H1 (cell line): ENCODE measurements at regions not wholly inside any gene's neighbourhood (a gene's known extent, or its start where the extent isn't known, plus 50 kb on each side); places are given as distances from the start of the nearest gene placed in this dataset.

Experiments
- CTCF ChIA-PET: fragments of 300-600 bp; sonication (Branson Sonifier 250); formaldehyde crosslinking; loops from one replicate; lab custom pipeline; 2021; ENCODE audit not compliant: partially characterized antibody; lab: Charles Lee
- POLR2A ChIA-PET: fragments of 300-600 bp; sonication (Branson Sonifier 250); formaldehyde crosslinking; loops from one replicate; lab custom pipeline; 2021; ENCODE audit warnings: inconsistent platforms; ENCODE audit not compliant: partially characterized antibody; lab: Charles Lee
- DNase-seq, 2 experiments: peaks; one replicate each; pipeline versions ENCODE4 v3.0.0 to v3.0.0-alpha.2; 2010 to 2022; ENCODE audit warnings: low spot score in 2 of 2, low read depth in 1 of 2, mixed read lengths in 1 of 2
- FAIRE-seq: peaks from 2 replicates; lab custom pipeline; 2011; peaks lifted over from hg19 to GRCh38; lab: Jason Lieb, UNC
- H2AFZ ChIP-seq: 2 replicates; pipeline ENCODE4 v1.8.1; 2012; ENCODE audit warnings: low read length, inconsistent platforms
- H2AK5ac ChIP-seq: 2 replicates; pipeline ENCODE4 v1.6.1; 2013; ENCODE audit warnings: low read depth, low read length
- H2BK120ac ChIP-seq: replicated peaks from 2 replicates; pipeline ENCODE3; 2013; ENCODE audit warnings: low read depth, low read length, inconsistent platforms
- H2BK12ac ChIP-seq: 2 replicates; pipeline ENCODE4 v1.6.1; 2013; ENCODE audit warnings: low read depth, low read length
- H2BK15ac ChIP-seq: 2 replicates; pipeline ENCODE4 v1.6.1; 2013; ENCODE audit warnings: low read length
- H2BK20ac ChIP-seq: 2 replicates; pipeline ENCODE4 v1.6.1; 2013; ENCODE audit warnings: low read length
- H2BK5ac ChIP-seq: 2 replicates; pipeline ENCODE4 v1.6.1; 2013; ENCODE audit warnings: low read depth, low read length
- H3K14ac ChIP-seq: 2 replicates; pipeline ENCODE4 v1.6.1; 2013; ENCODE audit warnings: inconsistent platforms; ENCODE audit not compliant: insufficient read length
- H3K18ac ChIP-seq: 2 replicates; pipeline ENCODE4 v1.6.1; 2013; ENCODE audit warnings: low read length; ENCODE audit errors: extremely low read depth
- H3K23ac ChIP-seq: 2 replicates; pipeline ENCODE4 v1.6.1; 2013; ENCODE audit warnings: inconsistent platforms; ENCODE audit not compliant: insufficient read length
- H3K23me2 ChIP-seq: 2 replicates; pipeline ENCODE4 v1.6.1; 2013; ENCODE audit warnings: low read depth, low read length
- H3K27ac ChIP-seq: 2 replicates; pipeline ENCODE4 v1.6.1; 2011; ENCODE audit warnings: low read depth, low read length, inconsistent platforms
- H3K27me3 ChIP-seq, 4 experiments: replicated peaks in 1 of 4; 1 replicate in 1 of 4; 2 replicates in 3 of 4; pipeline versions ENCODE4 v1.6.1 to v1.8.1; 2011 to 2013; ENCODE audit warnings: low read length in 3 of 4, mild to moderate bottlenecking in 3 of 4, inconsistent platforms in 2 of 4, mixed read lengths in 2 of 4, moderate library complexity in 1 of 4; ENCODE audit not compliant: control insufficient read depth in 3 of 4, insufficient read depth in 3 of 4; ENCODE audit errors: extremely low read depth in 1 of 4
- H3K36me3 ChIP-seq, 4 experiments: 2 replicates each; pipeline versions ENCODE4 v1.6.1 to v1.8.1; 2011 to 2013; ENCODE audit warnings: mild to moderate bottlenecking in 4 of 4, low read length in 3 of 4, moderate library complexity in 2 of 4, control low read depth in 1 of 4, inconsistent platforms in 1 of 4; ENCODE audit not compliant: insufficient read depth in 4 of 4, control insufficient read depth in 2 of 4
- H3K4ac ChIP-seq: replicated peaks from 2 replicates; pipeline ENCODE3; 2013; ENCODE audit warnings: low read length, low read depth, mixed read lengths, inconsistent platforms; ENCODE audit not compliant: insufficient read length
- H3K4me1 ChIP-seq, 4 experiments: replicated peaks in 1 of 4; 1 replicate in 1 of 4; 2 replicates in 3 of 4; pipeline versions ENCODE4 v1.6.1 to v1.8.1; 2011 to 2013; ENCODE audit warnings: low read length in 3 of 4, inconsistent platforms in 2 of 4, mixed read lengths in 1 of 4; ENCODE audit not compliant: insufficient read depth in 4 of 4, control insufficient read depth in 3 of 4
- H3K4me2 ChIP-seq, 2 experiments: 2 replicates each; pipeline versions ENCODE4 v1.6.1 to v1.8.1; 2011 to 2013; ENCODE audit warnings: low read depth in 2 of 2, low read length in 2 of 2, control low read depth in 1 of 2, inconsistent platforms in 1 of 2, mild to moderate bottlenecking in 1 of 2; ENCODE audit not compliant: insufficient read depth in 1 of 2
- H3K4me3 ChIP-seq, 4 experiments: fragments of 200-600, 300-600 bp in 1 of 4; sonication (generic), shearing (Covaris generic), sonication (Bioruptor Twin) in 1 of 4; 2 replicates each; pipeline versions ENCODE4 v1.5.1 to v1.8.1; 2011 to 2016; ENCODE audit warnings: low read length in 4 of 4, low read depth in 3 of 4, control low read depth in 2 of 4, inconsistent platforms in 2 of 4, mild to moderate bottlenecking in 2 of 4, mixed read lengths in 1 of 4, moderate library complexity in 1 of 4; ENCODE audit not compliant: insufficient read depth in 2 of 4; ENCODE audit errors: extremely low read depth in 1 of 4
- H3K56ac ChIP-seq: replicated peaks from 2 replicates; pipeline ENCODE3; 2013; ENCODE audit warnings: low read depth, mild to moderate bottlenecking, mixed read lengths, low read length, inconsistent platforms; ENCODE audit not compliant: insufficient read length
- H3K79me1 ChIP-seq: 2 replicates; pipeline ENCODE4 v1.6.1; 2013; ENCODE audit warnings: low read depth, low read length, control low read depth
- H3K79me2 ChIP-seq, 2 experiments: 2 replicates each; pipeline versions ENCODE4 v1.6.1 to v1.8.1; 2012 to 2013; ENCODE audit warnings: low read length in 2 of 2, mild to moderate bottlenecking in 2 of 2, inconsistent platforms in 1 of 2; ENCODE audit not compliant: insufficient read depth in 2 of 2, control insufficient read depth in 1 of 2
- H3K9ac ChIP-seq, 4 experiments: replicated peaks in 1 of 4; 1 replicate in 1 of 4; 2 replicates in 3 of 4; pipeline versions ENCODE4 v1.6.1 to v1.8.1; 2011 to 2013; ENCODE audit warnings: low read depth in 3 of 4, low read length in 3 of 4, control low read depth in 2 of 4, mild to moderate bottlenecking in 2 of 4, moderate library complexity in 2 of 4, inconsistent platforms in 1 of 4; ENCODE audit errors: extremely low read depth in 1 of 4
- H3K9me3 ChIP-seq, 2 experiments: 2 replicates each; pipeline versions ENCODE4 v1.6.1 to v1.8.1; 2012 to 2013; ENCODE audit warnings: mild to moderate bottlenecking in 2 of 2, moderate library complexity in 2 of 2, control low read depth in 1 of 2, inconsistent platforms in 1 of 2, low read depth in 1 of 2, low read length in 1 of 2, mixed read lengths in 1 of 2; ENCODE audit not compliant: insufficient read depth in 2 of 2
- H4K20me1 ChIP-seq, 2 experiments: replicated peaks in 1 of 2; 2 replicates each; pipeline versions ENCODE3 to v1.8.1; 2011 to 2013; ENCODE audit warnings: inconsistent platforms in 2 of 2, low read length in 2 of 2, mild to moderate bottlenecking in 1 of 2; ENCODE audit not compliant: insufficient read depth in 2 of 2, control insufficient read depth in 1 of 2
- H4K5ac ChIP-seq: 2 replicates; pipeline ENCODE4 v1.6.1; 2013; ENCODE audit warnings: low read length, low read depth, mixed read lengths, inconsistent platforms; ENCODE audit not compliant: insufficient read length
- H4K8ac ChIP-seq: 2 replicates; pipeline ENCODE4 v1.8.0; 2013; ENCODE audit warnings: mild to moderate bottlenecking, moderate library complexity, low read length, inconsistent platforms; ENCODE audit not compliant: insufficient read depth; ENCODE audit errors: extremely low read depth
- H4K91ac ChIP-seq: replicated peaks from 2 replicates; pipeline ENCODE3; 2013; ENCODE audit warnings: low read length, mixed read lengths, inconsistent platforms; ENCODE audit not compliant: insufficient read length
- BACH1 ChIP-seq: IDR thresholded peaks from 2 replicates; pipeline ENCODE4 v1.6.1; 2012; ENCODE audit warnings: low read length, improper control_type of control experiment
- BRCA1 ChIP-seq: IDR thresholded peaks from 2 replicates; pipeline ENCODE4 v1.6.1; 2012; ENCODE audit warnings: low read depth, low read length, improper control_type of control experiment
- CBX5 ChIP-seq: fragments of 300-800, 300-1000 bp; sonication (generic); IDR thresholded peaks from 2 replicates; pipeline ENCODE4 v1.7.1; 2016; ENCODE audit warnings: antibody characterized with exemption, low read length, low read depth
- CEBPB ChIP-seq: IDR thresholded peaks from 2 replicates; pipeline ENCODE4 v1.6.1; 2012; ENCODE audit warnings: low read depth, low read length
- CREB1 ChIP-seq: IDR thresholded peaks from 2 replicates; pipeline ENCODE4 v1.6.1; 2012; ENCODE audit warnings: inconsistent platforms
- E2F6 ChIP-seq: IDR thresholded peaks from 2 replicates; pipeline ENCODE4 v1.6.1; 2012; ENCODE audit warnings: inconsistent platforms
- HDAC2 ChIP-seq, 2 experiments: fragments of 300-600 bp in 1 of 2; sonication (generic) in 1 of 2; IDR thresholded peaks; 2 replicates each; pipeline ENCODE4 v1.6.1; 2011 to 2012; ENCODE audit warnings: low read depth in 2 of 2, low read length in 2 of 2, mild to moderate bottlenecking in 2 of 2, moderate library complexity in 2 of 2, borderline replicate concordance in 1 of 2, inconsistent platforms in 1 of 2
- JUN ChIP-seq: IDR thresholded peaks from 2 replicates; pipeline ENCODE4 v1.6.1; 2011; ENCODE audit warnings: low read depth, mild to moderate bottlenecking, improper control_type of control experiment, low read length
- JUND ChIP-seq: IDR thresholded peaks from 2 replicates; pipeline ENCODE4 v1.6.1; 2011; ENCODE audit warnings: mild to moderate bottlenecking, improper control_type of control experiment, low read length
- KDM1A ChIP-seq: fragments of 200-600, 300-600 bp; sonication (generic); IDR thresholded peaks from 2 replicates; pipeline ENCODE4 v1.7.1; 2016; ENCODE audit warnings: mild to moderate bottlenecking, low read length, borderline replicate concordance
- KDM5A ChIP-seq: fragments of 200-600 bp; IDR thresholded peaks from 2 replicates; pipeline ENCODE4 v1.7.1; 2012; ENCODE audit warnings: mild to moderate bottlenecking, low read length, inconsistent platforms, mixed read lengths
- SIX5 ChIP-seq: IDR thresholded peaks from 2 replicates; pipeline ENCODE4 v1.6.1; 2011; ENCODE audit warnings: mild to moderate bottlenecking, low read depth, low read length
- SUZ12 ChIP-seq: fragments of 200-600 bp; sonication (generic); IDR thresholded peaks from 2 replicates; pipeline ENCODE4 v1.6.1; 2012; ENCODE audit warnings: mild to moderate bottlenecking, inconsistent platforms, low read length, moderate library complexity, mixed read lengths
- TCF12 ChIP-seq: IDR thresholded peaks from 2 replicates; pipeline ENCODE4 v1.6.1; 2011; ENCODE audit warnings: low read depth, mild to moderate bottlenecking, low read length
- ZNF274 ChIP-seq: IDR thresholded peaks from 2 replicates; pipeline ENCODE4 v1.7.0; 2012; ENCODE audit warnings: low read length, borderline replicate concordance; ENCODE audit errors: extremely low read depth
- WGBS, 2 experiments: shearing (Covaris generic) in 1 of 2; methylation state at CpG; one replicate each; pipeline versions ENCODE4 v1.1.6 to v1.1.7; 2013 to 2015; ENCODE audit warnings: low lambda C conversion rate in 2 of 2, mixed read lengths in 2 of 2, inconsistent platforms in 1 of 2, low coverage in 1 of 2, missing lambda C conversion rate in 1 of 2; ENCODE audit not compliant: insufficient replicate concordance in 2 of 2, insufficient coverage in 1 of 2, insufficient read length in 1 of 2; ENCODE audit errors: extremely low coverage in 1 of 2, missing lambda C conversion rate in 1 of 2; 5-methylcytosine and 5-hydroxymethylcytosine counted together

DNA sequence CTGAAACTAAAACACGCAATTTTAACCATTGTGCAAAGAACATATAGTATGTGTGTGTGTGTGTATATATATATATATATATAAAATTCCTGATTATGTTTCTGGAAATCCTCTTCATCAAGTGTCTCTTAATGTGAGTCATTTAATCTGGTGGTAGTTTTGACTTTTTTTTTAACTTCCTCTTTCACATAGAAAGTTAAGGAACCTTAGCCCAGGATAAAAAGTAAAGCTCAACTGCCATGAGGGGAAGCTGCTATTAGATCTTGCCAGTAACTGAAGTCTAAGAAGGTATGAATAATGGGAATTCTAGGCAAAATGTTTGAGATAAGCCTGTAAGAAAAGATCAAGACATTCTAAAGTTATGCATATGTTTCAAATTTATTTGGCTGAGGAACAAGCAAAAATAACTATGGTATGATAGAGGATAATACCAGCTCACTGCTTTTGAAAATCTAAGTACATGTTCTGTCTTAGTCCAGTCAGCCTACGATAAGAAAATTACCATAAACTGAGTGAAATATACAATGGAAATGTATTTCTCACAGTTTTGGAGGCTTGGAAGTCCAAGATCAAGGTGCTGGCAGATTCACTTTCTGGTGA, 757.0 kb downstream of the TRAM1L1 start:
- no peaks in the 10 kb centered on the region for H3K23me2 ChIP-seq
- H2AFZ ChIP-seq = no peak overlapping the region
- no peaks in the 10 kb centered on the region for H3K79me2 ChIP-seq
- H3K23ac ChIP-seq = no peak overlapping the region
- no peaks in the 10 kb centered on the region for H3K79me1 ChIP-seq
- H2BK15ac ChIP-seq = no peak overlapping the region
- H3K9me3 ChIP-seq = no peaks in the 10 kb centered on the region
- no peak overlapping the region for H3K56ac ChIP-seq
- H3K4me2 ChIP-seq = no peak overlapping the region
- H3K14ac ChIP-seq = no peak overlapping the region
- H4K20me1 ChIP-seq = no peaks in the 10 kb centered on the region
- H2BK120ac ChIP-seq = no peak overlapping the region
- H2BK5ac ChIP-seq = no peak overlapping the region
- POLR2A ChIA-PET = no interaction called here
- no peak overlapping the region for H3K18ac ChIP-seq
- no peaks in the 10 kb centered on the region for H3K4me1 ChIP-seq
- no peaks in the 10 kb centered on the region for H3K27me3 ChIP-seq
- no peak overlapping the region for H4K5ac ChIP-seq
- H4K8ac ChIP-seq = no peak overlapping the region
- DNase-seq (no peak), FAIRE-seq (no peak)
- no peak overlapping the region for H3K27ac ChIP-seq
- H2BK12ac ChIP-seq = no peak overlapping the region
- H3K4me3 ChIP-seq = no peak overlapping the region
- H2AK5ac ChIP-seq = no peak overlapping the region
- no peak overlapping the region for H3K9ac ChIP-seq
- no peaks in the 10 kb centered on the region for H3K36me3 ChIP-seq
- H4K91ac ChIP-seq = no peak overlapping the region
- H3K4ac ChIP-seq = no peak overlapping the region
- CTCF ChIA-PET = no interaction called here
- H2BK20ac ChIP-seq = no peak overlapping the region
- WGBS, 2 experiments = 87% methylated on average over 2 of the region's 2 CpGs; no CpG with 5 or more reads in 1 of the 2 experiments
- no peak for TF ChIP-seq TCF12
- TF ChIP-seq ZNF274 = no peak
- TF ChIP-seq JUND = no peak
- TF ChIP-seq HDAC2 (IDR thresholded peaks at IDR 0.05; ENCODE audit: borderline replicate concordance in 1 of 2, low read depth in 2 of 2, low read length in 2 of 2) = no peak
- no peak for TF ChIP-seq SUZ12
- no peak for TF ChIP-seq CBX5
- no peak for TF ChIP-seq CREB1
- TF ChIP-seq BRCA1 = no peak
- no peak for TF ChIP-seq CEBPB
- TF ChIP-seq JUN = no peak
- no peak for TF ChIP-seq SIX5
- no peak for TF ChIP-seq BACH1
- TF ChIP-seq KDM5A = no peak
- no peak for TF ChIP-seq KDM1A
- no peak for TF ChIP-seq E2F6
